Astrocyte (in vitro differentiated cells and primary cell): ENCODE measurements at regions not wholly inside any gene's neighbourhood (a gene's known extent, or its start where the extent isn't known, plus 50 kb on each side); places are given as distances from the start of the nearest gene placed in this dataset.
"Not testable (repeated sequence)": the region's sequence is repeated elsewhere in the genome, so short reads cannot be mapped to it uniquely, and the experiment has no call there.

Experiments
- EZH2 ChIP-seq: IDR thresholded peaks from 2 replicates; pipeline ENCODE4 v1.6.1; 2012; ENCODE audit warnings: mild to moderate bottlenecking, low read length, inconsistent platforms; ENCODE audit not compliant: insufficient read depth
- TF ChIP-seq, protein P1 (sequence below): IDR thresholded peaks from 2 replicates; pipeline ENCODE4 v1.5.1; 2011; ENCODE audit warnings: low read depth, mild to moderate bottlenecking, inconsistent platforms, low read length, moderate library complexity; ENCODE audit not compliant: insufficient read depth

DNA sequence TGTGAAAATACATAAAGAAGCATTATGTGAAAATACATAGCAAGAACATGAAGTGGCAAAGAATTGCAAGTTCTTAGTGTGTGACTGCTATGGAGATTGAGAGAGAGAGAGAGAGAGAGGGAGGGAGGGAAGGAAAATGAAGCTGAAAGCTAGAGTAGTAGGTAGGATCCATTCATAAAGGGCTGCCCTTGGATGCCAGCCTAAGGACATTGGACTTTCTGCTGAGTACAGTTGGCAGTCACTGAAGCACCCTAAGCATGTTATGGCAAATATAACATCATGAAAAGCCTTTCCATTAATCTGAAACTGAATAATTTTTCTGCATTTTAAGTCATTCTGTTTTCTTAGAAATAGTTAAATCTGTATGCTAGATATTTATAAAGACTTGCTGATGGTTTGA, 333.4 kb upstream of the NBPF12 start:
- TF ChIP-seq, protein P1, sequence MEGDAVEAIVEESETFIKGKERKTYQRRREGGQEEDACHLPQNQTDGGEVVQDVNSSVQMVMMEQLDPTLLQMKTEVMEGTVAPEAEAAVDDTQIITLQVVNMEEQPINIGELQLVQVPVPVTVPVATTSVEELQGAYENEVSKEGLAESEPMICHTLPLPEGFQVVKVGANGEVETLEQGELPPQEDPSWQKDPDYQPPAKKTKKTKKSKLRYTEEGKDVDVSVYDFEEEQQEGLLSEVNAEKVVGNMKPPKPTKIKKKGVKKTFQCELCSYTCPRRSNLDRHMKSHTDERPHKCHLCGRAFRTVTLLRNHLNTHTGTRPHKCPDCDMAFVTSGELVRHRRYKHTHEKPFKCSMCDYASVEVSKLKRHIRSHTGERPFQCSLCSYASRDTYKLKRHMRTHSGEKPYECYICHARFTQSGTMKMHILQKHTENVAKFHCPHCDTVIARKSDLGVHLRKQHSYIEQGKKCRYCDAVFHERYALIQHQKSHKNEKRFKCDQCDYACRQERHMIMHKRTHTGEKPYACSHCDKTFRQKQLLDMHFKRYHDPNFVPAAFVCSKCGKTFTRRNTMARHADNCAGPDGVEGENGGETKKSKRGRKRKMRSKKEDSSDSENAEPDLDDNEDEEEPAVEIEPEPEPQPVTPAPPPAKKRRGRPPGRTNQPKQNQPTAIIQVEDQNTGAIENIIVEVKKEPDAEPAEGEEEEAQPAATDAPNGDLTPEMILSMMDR = not testable (repeated sequence)
- TF ChIP-seq EZH2 = not testable (repeated sequence)
